HG03045 (cell line): ENCODE measurements at regions not wholly inside any gene's neighbourhood (a gene's known extent, or its start where the extent isn't known, plus 50 kb on each side); places are given as distances from the start of the nearest gene placed in this dataset.

Source experiments
- ATAC-seq: cut with Tn5 transposase; IDR thresholded peaks from one replicate; pipeline ENCODE4 v1.9.1; 2021; ENCODE audit warnings: mild to moderate bottlenecking, moderate library complexity; ENCODE audit not compliant: unreplicated experiment

GRCh38 chr7:123401295-123401694 is 133.1 kb downstream of the IQUB start:
- ATAC-seq: no peak

GRCh38 chr7:123400196-123400595 is 134.2 kb downstream of the IQUB start:
- no peak for ATAC-seq

- no peak for ATAC-seq
These were observed 135.5 kb downstream of the IQUB start for GRCh38 chr7:123398921-123399320.

- no peak for ATAC-seq
These were observed 136.6 kb downstream of the IQUB start for GRCh38 chr7:123397746-123398338.

GRCh38 chr7:123393623-123394022 is 140.8 kb downstream of the IQUB start:
- no peak for ATAC-seq

GRCh38 chr7:123372368-123372767 is 162.0 kb downstream of the IQUB start:
- ATAC-seq: no peak

GRCh38 chr7:123367484-123368122 is 166.8 kb downstream of the IQUB start:
- ATAC-seq: peak; percentile 85

GRCh38 chr7:123367031-123367430 is 167.3 kb upstream of the SLC13A1 start:
- ATAC-seq: no peak

GRCh38 chr7:123366626-123367025 is 166.9 kb upstream of the SLC13A1 start:
- ATAC-seq: no peak

GRCh38 chr7:123360631-123361030 is 160.9 kb upstream of the SLC13A1 start:
- no peak for ATAC-seq

- no peak for ATAC-seq
These were observed 155.9 kb upstream of the SLC13A1 start for GRCh38 chr7:123355576-123356190.

- ATAC-seq: no peak
These were observed 153.2 kb upstream of the SLC13A1 start for GRCh38 chr7:123352973-123353372.

GRCh38 chr7:123351516-123352505 is 152.0 kb upstream of the SLC13A1 start:
- no peak for ATAC-seq

GRCh38 chr7:123351027-123351426 is 151.3 kb upstream of the SLC13A1 start:
- ATAC-seq: no peak

- ATAC-seq: no peak
These were observed 148.9 kb upstream of the SLC13A1 start for GRCh38 chr7:123348690-123349089.

- no peak for ATAC-seq
These were observed 147.0 kb upstream of the SLC13A1 start for GRCh38 chr7:123346766-123347165.

- no peak for ATAC-seq
These were observed 143.8 kb upstream of the SLC13A1 start for GRCh38 chr7:123343611-123344010.

GRCh38 chr7:123341102-123341501 is 141.3 kb upstream of the SLC13A1 start:
- ATAC-seq: no peak

GRCh38 chr7:123338688-123339087 is 138.9 kb upstream of the SLC13A1 start:
- no peak for ATAC-seq

GRCh38 chr7:123329988-123330643 is 130.3 kb upstream of the SLC13A1 start:
- no peak for ATAC-seq

GRCh38 chr7:123327661-123328060 is 127.9 kb upstream of the SLC13A1 start:
- no peak for ATAC-seq
